ENCODE measurements at regions not wholly inside any gene's neighbourhood (a gene's known extent, or its start where the extent isn't known, plus 50 kb on each side); places are given as distances from the start of the nearest gene placed in this dataset.

- Histone ChIP-seq H3K14ac (ENCODE audit: insufficient read length) (no peak overlapping the region), H3K4ac (replicated peaks; ENCODE audit: insufficient read length, low read depth, low read length) (no peak overlapping the region), H2BK20ac (ENCODE audit: low read length) (no peak overlapping the region), H2BK120ac (replicated peaks; ENCODE audit: low read depth, low read length) (no peak overlapping the region), H3K4me1 (replicated peaks in 1 of 4; ENCODE audit: control insufficient read depth in 3 of 4, insufficient read depth in 4 of 4, low read length in 3 of 4) (no peaks in the 10 kb centered on the region), H2BK12ac (ENCODE audit: low read depth, low read length) (no peak overlapping the region), H4K5ac (ENCODE audit: insufficient read length, low read depth, low read length) (no peak overlapping the region), H4K8ac (ENCODE audit: extremely low read depth, insufficient read depth, low read length) (no peak overlapping the region), H4K91ac (replicated peaks; ENCODE audit: insufficient read length, low read length) (no peak overlapping the region), H3K4me2 (ENCODE audit: insufficient read depth in 1 of 2, low read depth in 2 of 2, low read length in 2 of 2) (no peak overlapping the region), H4K20me1 (replicated peaks in 1 of 2; ENCODE audit: control insufficient read depth in 1 of 2, insufficient read depth in 2 of 2, low read length in 2 of 2) (no peaks in the 10 kb centered on the region), H3K56ac (replicated peaks; ENCODE audit: insufficient read length, low read depth, low read length) (no peak overlapping the region), H3K9ac (replicated peaks in 1 of 4; ENCODE audit: extremely low read depth in 1 of 4, low read depth in 3 of 4, low read length in 3 of 4) (no peak overlapping the region), H3K36me3 (ENCODE audit: control insufficient read depth in 2 of 4, insufficient read depth in 4 of 4, low read length in 3 of 4) (no peaks in the 10 kb centered on the region), H3K18ac (ENCODE audit: extremely low read depth, low read length) (no peak overlapping the region), H3K23me2 (ENCODE audit: low read depth, low read length) (no peaks in the 10 kb centered on the region), H3K4me3 (ENCODE audit: extremely low read depth in 1 of 4, insufficient read depth in 2 of 4, low read depth in 3 of 4, low read length in 4 of 4) (no peak overlapping the region), H2AK5ac (ENCODE audit: low read depth, low read length) (no peak overlapping the region), H3K79me2 (ENCODE audit: control insufficient read depth in 1 of 2, insufficient read depth in 2 of 2, low read length in 2 of 2) (no peaks in the 10 kb centered on the region), H2BK5ac (ENCODE audit: low read depth, low read length) (no peak overlapping the region), H3K27ac (ENCODE audit: low read depth, low read length) (no peak overlapping the region), H3K79me1 (ENCODE audit: low read depth, low read length) (no peaks in the 10 kb centered on the region), H2AFZ (ENCODE audit: low read length) (no peak overlapping the region), H2BK15ac (ENCODE audit: low read length) (no peak overlapping the region), H3K27me3 (replicated peaks in 1 of 4; ENCODE audit: control insufficient read depth in 3 of 4, extremely low read depth in 1 of 4, insufficient read depth in 3 of 4, low read length in 3 of 4) (no peaks in the 10 kb centered on the region), H3K23ac (ENCODE audit: insufficient read length) (no peak overlapping the region), H3K9me3 (ENCODE audit: insufficient read depth in 2 of 2, low read depth in 1 of 2, low read length in 1 of 2) (no peaks in the 10 kb centered on the region)
- CTCF ChIA-PET (ENCODE audit: partially characterized antibody) = no interaction called here
- WGBS, 2 experiments (ENCODE audit: extremely low coverage in 1 of 2, insufficient coverage in 1 of 2, insufficient read length in 1 of 2, insufficient replicate concordance in 2 of 2, low coverage in 1 of 2, low lambda C conversion rate in 2 of 2, missing lambda C conversion rate in 1 of 2) = 80% methylated on average over 3 of the region's 3 CpGs; no CpG with 5 or more reads in 1 of the 2 experiments
- POLR2A ChIA-PET (ENCODE audit: partially characterized antibody) = no interaction called here
- DNase-seq (ENCODE audit: low read depth in 1 of 2, low spot score in 2 of 2) (no peak), FAIRE-seq (no peak)
- TF ChIP-seq CEBPB (IDR thresholded peaks at IDR 0.05; ENCODE audit: low read depth, low read length) (no peak), SAP30 (IDR thresholded peaks at IDR 0.05; ENCODE audit: insufficient read depth, insufficient replicate concordance, low read length) (no peak), CHD2 (IDR thresholded peaks at IDR 0.05; ENCODE audit: low read length) (no peak), USF2 (IDR thresholded peaks at IDR 0.05; ENCODE audit: low read length) (no peak), TCF12 (IDR thresholded peaks at IDR 0.05; ENCODE audit: low read depth, low read length) (no peak), SRF (IDR thresholded peaks at IDR 0.05; ENCODE audit: low read depth, low read length) (no peak), POLR2A (IDR thresholded peaks at IDR 0.05; ENCODE audit: control extremely low read depth in 1 of 2, low read depth in 2 of 2, low read length in 2 of 2) (no peak), JUND (IDR thresholded peaks at IDR 0.05; ENCODE audit: low read length) (no peak), RXRA (IDR thresholded peaks at IDR 0.05; ENCODE audit: insufficient read depth, low read depth, low read length) (no peak), RFX5 (IDR thresholded peaks at IDR 0.05; ENCODE audit: borderline replicate concordance, low read depth, low read length) (no peak), SP1 (IDR thresholded peaks at IDR 0.05; ENCODE audit: low read depth, low read length) (no peak), KDM1A (IDR thresholded peaks at IDR 0.05; ENCODE audit: borderline replicate concordance, low read length) (no peak), TAF7 (optimal IDR thresholded peaks at IDR 0.05; ENCODE audit: borderline replicate concordance, low read depth, low read length) (no peak)
These were observed 118.9 kb downstream of the GDAP2 start for GRCh38 chr1:117810553-117810952.

Measured in H1 (cell line).